B cell (primary cell): ENCODE measurements at regions not wholly inside any gene's neighbourhood (a gene's known extent, or its start where the extent isn't known, plus 50 kb on each side); places are given as distances from the start of the nearest gene placed in this dataset.

Experiments used
- CTCF ChIP-seq: fragments of 200-600 bp; IDR thresholded peaks from one replicate; pipeline ENCODE4 v1.8.0; 2022; ENCODE audit warnings: antibody characterized with exemption, mild to moderate bottlenecking
- EZH2 ChIP-seq: IDR thresholded peaks from 2 replicates; pipeline ENCODE4 v1.6.1; 2012; ENCODE audit warnings: borderline replicate concordance, low read depth, mild to moderate bottlenecking, moderate library complexity, low read length; ENCODE audit not compliant: insufficient read depth, poor library complexity, severe bottlenecking

- TF ChIP-seq CTCF (no peak), EZH2 (no peak)
Observed at GRCh38 chr11:104564921-104565582, 333.2 kb downstream of the CASP12 start.
